Mesodermal cell (in vitro differentiated cells): ENCODE measurements at regions not wholly inside any gene's neighbourhood (a gene's known extent, or its start where the extent isn't known, plus 50 kb on each side); places are given as distances from the start of the nearest gene placed in this dataset.

Source experiments
- H3K27ac ChIP-seq: 2 replicates; pipeline ENCODE4 v1.7.0; 2013; ENCODE audit warnings: mild to moderate bottlenecking, low read depth, low read length, moderate library complexity; ENCODE audit not compliant: severe bottlenecking
- H3K36me3 ChIP-seq: 2 replicates; pipeline ENCODE4 v1.7.1; 2013; ENCODE audit warnings: mild to moderate bottlenecking, low read length, moderate library complexity; ENCODE audit not compliant: control insufficient read depth, insufficient read depth
- H3K4me1 ChIP-seq: one replicate; pipeline ENCODE4 v1.7.1; 2013; ENCODE audit warnings: mild to moderate bottlenecking, low read length; ENCODE audit not compliant: insufficient read depth, control insufficient read depth, poor library complexity, severe bottlenecking
- H3K4me3 ChIP-seq: 2 replicates; pipeline ENCODE4 v1.7.0; 2013; ENCODE audit warnings: low read length, control low read depth, mild to moderate bottlenecking; ENCODE audit not compliant: insufficient read depth, poor library complexity, severe bottlenecking; ENCODE audit errors: extremely low read depth
- H3K9me3 ChIP-seq: 2 replicates; pipeline ENCODE4 v1.7.1; 2013; ENCODE audit warnings: mild to moderate bottlenecking, low read length, moderate library complexity; ENCODE audit not compliant: control insufficient read depth
- WGBS, 2 experiments: methylation state at CpG; one replicate each; pipeline ENCODE4 v1.1.5; 2013; ENCODE audit warnings: missing lambda C conversion rate in 2 of 2; ENCODE audit not compliant: insufficient coverage in 2 of 2; 5-methylcytosine and 5-hydroxymethylcytosine counted together

GRCh38 chr12:102781117-102781516 is 135.9 kb downstream of the PAH start:
- Histone ChIP-seq H3K4me3 (no peak overlapping the region), H3K9me3 (no peaks in the 10 kb centered on the region), H3K27ac (no peak overlapping the region), H3K36me3 (no peaks in the 10 kb centered on the region), H3K4me1 (no peaks in the 10 kb centered on the region)

GRCh38 chr12:102776041-102776440 is 141.0 kb downstream of the PAH start:
- H3K36me3 ChIP-seq = no peaks in the 10 kb centered on the region
- H3K4me1 ChIP-seq = no peaks in the 10 kb centered on the region
- no peaks in the 10 kb centered on the region for H3K9me3 ChIP-seq
- H3K4me3 ChIP-seq = no peak overlapping the region
- 77 to 89% methylated on average over 2 of the region's 2 CpGs for WGBS, 2 experiments
- H3K27ac ChIP-seq = no peak overlapping the region

GRCh38 chr12:102769323-102769916 is 147.6 kb downstream of the PAH start:
- Histone ChIP-seq H3K4me3 (no peak overlapping the region), H3K9me3 (no peaks in the 10 kb centered on the region), H3K36me3 (no peaks in the 10 kb centered on the region), H3K4me1 (no peaks in the 10 kb centered on the region), H3K27ac (no peak overlapping the region)
- 58 to 100% methylated on average over 1 to 2 of the region's 6 CpGs for WGBS, 2 experiments

- Histone ChIP-seq H3K9me3 (no peaks in the 10 kb centered on the region), H3K4me1 (no peaks in the 10 kb centered on the region), H3K27ac (no peak overlapping the region), H3K36me3 (no peaks in the 10 kb centered on the region), H3K4me3 (no peak overlapping the region)
- 100% methylated on average over 1 of the region's 3 CpGs for WGBS, 2 experiments
These were observed 150.1 kb downstream of the PAH start for GRCh38 chr12:102766961-102767360.

- no peak overlapping the region for H3K4me3 ChIP-seq
- no peaks in the 10 kb centered on the region for H3K9me3 ChIP-seq
- H3K36me3 ChIP-seq = no peaks in the 10 kb centered on the region
- no peaks in the 10 kb centered on the region for H3K4me1 ChIP-seq
- 87 to 92% methylated on average over 5 to 7 of the region's 7 CpGs for WGBS, 2 experiments
- H3K27ac ChIP-seq = no peak overlapping the region
These were observed 151.3 kb downstream of the PAH start for GRCh38 chr12:102765736-102766135.

GRCh38 chr12:102763471-102763870 is 153.6 kb downstream of the PAH start:
- Histone ChIP-seq H3K4me3 (no peak overlapping the region), H3K4me1 (no peaks in the 10 kb centered on the region), H3K36me3 (no peaks in the 10 kb centered on the region), H3K9me3 (no peaks in the 10 kb centered on the region), H3K27ac (no peak overlapping the region)
- WGBS, 2 experiments = no CpG with 5 or more reads among the region's 1 CpG

- no CpG with 5 or more reads among the region's 4 CpGs for WGBS, 2 experiments
- no peaks in the 10 kb centered on the region for H3K9me3 ChIP-seq
- no peak overlapping the region for H3K4me3 ChIP-seq
These were observed 154.0 kb downstream of the PAH start for GRCh38 chr12:102763061-102763460.

GRCh38 chr12:102760322-102760721 is 156.7 kb downstream of the PAH start:
- H3K4me1 ChIP-seq = no peaks in the 10 kb centered on the region
- 100% methylated on average over 1 of the region's 2 CpGs; no CpG with 5 or more reads in 1 of the 2 experiments for WGBS, 2 experiments
- no peak overlapping the region for H3K27ac ChIP-seq
- no peaks in the 10 kb centered on the region for H3K36me3 ChIP-seq
- no peaks in the 10 kb centered on the region for H3K9me3 ChIP-seq
- H3K4me3 ChIP-seq = no peak overlapping the region

More at GRCh38 chr12:102763061-102763460, 154.0 kb downstream of the PAH start:
- Histone ChIP-seq H3K36me3 (no peaks in the 10 kb centered on the region), H3K4me1 (no peaks in the 10 kb centered on the region), H3K27ac (no peak overlapping the region)

GRCh38 chr12:102759466-102759865 is 157.6 kb downstream of the PAH start:
- 92 to 95% methylated on average over 2 of the region's 2 CpGs for WGBS, 2 experiments

GRCh38 chr12:102757882-102758226 is 159.2 kb downstream of the PAH start:
- no peak overlapping the region for H3K27ac ChIP-seq
- H3K9me3 ChIP-seq = no peaks in the 10 kb centered on the region
- H3K4me3 ChIP-seq = no peak overlapping the region
- H3K4me1 ChIP-seq = no peaks in the 10 kb centered on the region
- no peaks in the 10 kb centered on the region for H3K36me3 ChIP-seq
- WGBS, 2 experiments = 67% methylated on average over 1 of the region's 1 CpG; no CpG with 5 or more reads in 1 of the 2 experiments

More at GRCh38 chr12:102759466-102759865, 157.6 kb downstream of the PAH start:
- Histone ChIP-seq H3K4me1 (no peaks in the 10 kb centered on the region), H3K9me3 (no peaks in the 10 kb centered on the region), H3K4me3 (no peak overlapping the region), H3K27ac (no peak overlapping the region), H3K36me3 (no peaks in the 10 kb centered on the region)

GRCh38 chr12:102757154-102757881 is 159.7 kb downstream of the PAH start:
- WGBS, 2 experiments = 89 to 95% methylated on average over 6 of the region's 8 CpGs
- no peaks in the 10 kb centered on the region for H3K36me3 ChIP-seq
- no peaks in the 10 kb centered on the region for H3K4me1 ChIP-seq
- H3K4me3 ChIP-seq = no peak overlapping the region
- H3K27ac ChIP-seq = no peak overlapping the region
- no peaks in the 10 kb centered on the region for H3K9me3 ChIP-seq
